NCI-H524 (cell line): ENCODE measurements at regions not wholly inside any gene's neighbourhood (a gene's known extent, or its start where the extent isn't known, plus 50 kb on each side); places are given as distances from the start of the nearest gene placed in this dataset.

Experiments used
- DNase-seq, 2 experiments: peaks; one replicate each; lab custom pipeline; 2025; lab: John Stamatoyannopoulos, UW

DNA sequence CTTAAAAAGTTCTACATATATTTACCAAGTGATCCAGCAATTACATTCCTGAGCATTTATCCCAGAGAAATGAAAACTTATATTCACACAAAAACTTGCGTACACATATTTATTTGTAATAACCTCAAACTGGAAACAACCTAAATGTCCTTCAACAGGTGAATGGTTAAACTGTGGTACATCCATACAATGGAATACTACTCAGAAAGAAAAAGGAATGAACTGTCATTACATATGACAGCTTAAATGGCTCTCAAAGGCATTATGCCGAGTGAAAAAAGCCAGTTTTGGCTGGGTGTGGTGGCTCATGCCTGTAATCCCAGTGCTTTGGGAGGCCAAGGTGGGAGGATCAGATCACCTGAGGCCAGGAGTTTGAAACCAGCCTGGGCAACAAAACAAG lies 79.1 kb upstream of the DYNC1I2 start:
- DNase-seq: no peak

DNA sequence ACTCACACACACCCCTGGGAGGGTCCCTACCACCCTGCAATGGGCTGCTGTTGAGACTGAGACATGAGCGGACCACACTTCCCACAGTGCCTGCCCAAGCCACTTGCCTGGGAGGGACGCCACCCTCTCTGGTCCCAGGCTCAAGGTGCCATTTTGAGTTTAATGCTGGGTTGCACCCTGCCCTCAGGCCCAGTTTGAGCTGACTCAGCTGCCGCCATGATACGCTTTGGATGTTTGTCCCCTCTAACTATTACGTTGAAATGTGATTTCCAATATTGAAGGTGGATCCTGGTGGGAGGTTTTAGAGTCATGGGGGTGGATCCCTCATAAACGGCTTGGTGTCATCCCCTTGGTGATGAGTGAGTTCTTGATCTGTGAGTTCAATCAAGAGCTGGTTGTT lies 76.4 kb upstream of the DYNC1I2 start:
- DNase-seq: no peak

DNA sequence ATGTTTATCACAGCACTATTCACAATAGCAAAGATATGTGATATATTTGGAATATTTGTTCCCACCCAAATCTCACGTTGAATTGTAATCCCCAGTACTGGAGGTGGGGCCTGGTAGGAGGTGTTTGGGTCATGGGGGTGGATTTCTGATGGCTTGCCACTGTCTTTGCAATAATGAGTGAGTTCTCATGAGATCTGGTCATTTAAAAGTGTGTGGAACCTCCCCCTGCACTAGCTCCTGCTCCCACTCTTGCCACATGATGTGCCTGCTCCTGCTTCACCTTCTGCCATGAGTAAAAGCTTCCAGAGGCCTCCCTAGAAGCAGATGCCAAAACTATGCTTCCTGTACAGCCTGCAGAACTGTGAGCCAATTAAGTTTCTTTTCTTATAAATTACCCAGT lies 72.2 kb upstream of the DYNC1I2 start:
- DNase-seq: no peak

DNA sequence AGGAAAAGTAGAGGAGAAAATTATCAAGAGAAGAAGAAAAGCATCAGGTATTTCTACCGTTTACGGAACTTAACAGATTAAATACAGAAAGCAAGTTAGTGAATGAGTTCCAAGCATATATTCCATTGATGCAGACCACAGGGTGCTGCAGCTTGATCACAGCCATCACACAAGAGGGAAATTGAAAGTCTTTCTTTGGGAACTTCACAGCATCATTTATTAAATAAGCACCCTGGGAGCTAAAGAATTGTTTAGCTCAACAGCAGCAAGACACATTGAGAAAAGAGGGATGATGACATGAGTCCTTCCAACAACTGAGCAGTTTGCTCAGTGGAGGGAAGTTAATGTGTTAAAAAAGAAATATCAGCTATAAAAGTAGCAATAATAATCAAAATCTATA lies 69.3 kb upstream of the DYNC1I2 start:
- no peak for DNase-seq

DNA sequence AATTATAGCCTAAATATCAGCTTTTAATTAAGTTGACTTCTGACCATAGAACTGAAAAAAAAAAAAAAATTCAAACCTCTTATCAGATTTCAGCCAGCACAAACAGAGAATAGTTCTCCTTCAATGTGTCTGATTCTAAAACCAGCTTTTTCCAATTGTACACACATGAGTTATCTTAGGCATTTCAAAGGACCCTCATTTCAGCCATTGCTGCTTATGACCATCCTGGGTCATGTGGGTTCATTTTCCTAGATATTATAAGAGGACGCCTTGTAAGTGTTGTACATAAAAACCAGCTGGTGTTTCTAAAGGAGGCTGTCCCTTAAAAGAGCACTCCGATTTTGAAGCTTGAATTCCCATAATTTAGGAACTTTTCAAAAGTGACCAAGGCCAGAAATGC lies 62.3 kb upstream of the DYNC1I2 start:
- no peak for DNase-seq

DNA sequence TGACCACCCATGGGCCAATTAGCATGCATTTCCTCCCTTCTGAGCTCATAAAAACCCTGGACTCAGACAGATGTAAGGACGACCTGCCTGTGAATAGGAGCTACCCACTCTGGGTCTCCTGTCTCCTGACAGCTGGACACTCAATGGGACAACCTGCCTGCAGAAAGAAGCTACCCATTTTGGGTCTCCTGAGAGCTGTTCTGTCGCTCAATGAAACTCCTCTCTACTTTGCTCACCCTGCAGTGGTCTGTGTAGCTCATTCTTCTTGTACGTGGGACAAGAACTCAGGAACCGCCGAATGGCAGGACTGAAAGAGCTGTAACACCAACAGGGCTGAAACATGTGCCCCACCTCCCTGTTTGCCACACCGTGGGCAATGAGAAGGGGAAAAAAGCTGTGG lies 60.3 kb upstream of the DYNC1I2 start:
- DNase-seq: no peak

DNA sequence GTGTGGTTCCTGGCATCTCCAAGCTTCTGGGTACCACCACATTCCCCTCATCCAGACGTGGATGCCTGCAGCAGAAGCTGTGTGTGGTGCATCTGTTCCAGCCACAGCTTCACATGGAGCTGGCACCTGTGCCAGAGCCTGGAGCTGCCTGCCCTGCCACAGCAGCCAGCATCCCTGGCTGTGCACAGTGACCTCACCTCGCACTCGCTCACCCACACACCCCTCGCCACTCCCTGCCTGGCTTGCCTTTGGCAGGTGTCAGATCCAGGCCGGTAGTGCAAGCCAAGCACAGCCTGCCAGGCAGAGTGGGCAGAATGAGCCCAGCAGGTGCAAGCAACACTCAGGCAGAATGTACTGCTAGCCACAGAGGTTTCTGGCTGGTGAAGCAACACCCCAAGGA lies 59.9 kb upstream of the DYNC1I2 start:
- DNase-seq: no peak

DNA sequence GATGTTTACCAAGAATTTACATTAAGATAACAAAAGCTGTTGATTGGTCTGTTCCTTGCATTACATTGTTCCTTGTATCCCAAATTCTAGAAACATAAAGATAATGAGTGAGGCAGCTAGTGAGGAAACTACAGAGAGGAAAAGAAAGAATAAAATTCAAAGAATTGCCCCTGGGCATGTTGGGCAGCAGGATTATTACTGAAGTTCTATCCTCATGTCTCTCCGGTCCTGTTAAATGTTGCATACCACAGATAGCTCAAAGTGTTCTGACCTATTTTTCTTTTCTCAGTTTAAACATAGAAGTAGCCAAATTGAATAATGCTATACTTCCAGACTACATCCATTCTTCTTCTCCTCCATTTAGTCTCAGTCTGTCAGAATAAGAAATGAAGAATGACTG lies 58.2 kb upstream of the DYNC1I2 start:
- DNase-seq: no peak

DNA sequence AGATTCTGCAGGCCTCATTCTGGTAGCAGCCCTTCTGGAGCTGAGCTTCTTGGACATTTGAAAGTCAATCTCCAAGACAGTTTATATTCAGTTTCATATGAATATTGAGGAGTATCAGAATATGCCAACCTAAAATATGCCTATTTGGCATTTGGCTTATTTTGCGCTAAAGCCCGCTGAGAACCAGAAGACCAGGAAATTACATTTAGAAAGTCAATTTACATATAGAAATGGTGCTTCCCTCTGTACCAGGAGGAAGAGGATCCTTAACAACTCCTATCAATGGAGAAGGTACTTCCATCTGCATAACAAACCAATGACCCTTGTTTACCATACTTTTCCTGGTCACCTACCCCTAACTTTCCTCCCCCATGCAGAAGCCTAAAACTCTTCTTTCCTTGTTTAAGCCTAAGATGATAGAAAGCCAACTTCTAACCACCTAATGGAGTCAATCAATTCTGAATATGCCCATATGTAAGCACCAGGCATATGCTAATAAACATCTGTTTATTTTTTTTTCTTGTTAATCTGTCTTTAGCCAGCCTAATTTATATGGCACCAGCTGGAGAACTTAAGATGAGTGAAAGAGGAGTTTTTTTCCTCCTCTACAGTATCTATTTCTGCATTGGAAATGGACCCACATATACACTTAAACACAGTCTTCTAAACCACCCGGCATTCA lies 57.0 kb upstream of the DYNC1I2 start:
- DNase-seq: peak in 1 of 2 experiments; percentile 8

DNA sequence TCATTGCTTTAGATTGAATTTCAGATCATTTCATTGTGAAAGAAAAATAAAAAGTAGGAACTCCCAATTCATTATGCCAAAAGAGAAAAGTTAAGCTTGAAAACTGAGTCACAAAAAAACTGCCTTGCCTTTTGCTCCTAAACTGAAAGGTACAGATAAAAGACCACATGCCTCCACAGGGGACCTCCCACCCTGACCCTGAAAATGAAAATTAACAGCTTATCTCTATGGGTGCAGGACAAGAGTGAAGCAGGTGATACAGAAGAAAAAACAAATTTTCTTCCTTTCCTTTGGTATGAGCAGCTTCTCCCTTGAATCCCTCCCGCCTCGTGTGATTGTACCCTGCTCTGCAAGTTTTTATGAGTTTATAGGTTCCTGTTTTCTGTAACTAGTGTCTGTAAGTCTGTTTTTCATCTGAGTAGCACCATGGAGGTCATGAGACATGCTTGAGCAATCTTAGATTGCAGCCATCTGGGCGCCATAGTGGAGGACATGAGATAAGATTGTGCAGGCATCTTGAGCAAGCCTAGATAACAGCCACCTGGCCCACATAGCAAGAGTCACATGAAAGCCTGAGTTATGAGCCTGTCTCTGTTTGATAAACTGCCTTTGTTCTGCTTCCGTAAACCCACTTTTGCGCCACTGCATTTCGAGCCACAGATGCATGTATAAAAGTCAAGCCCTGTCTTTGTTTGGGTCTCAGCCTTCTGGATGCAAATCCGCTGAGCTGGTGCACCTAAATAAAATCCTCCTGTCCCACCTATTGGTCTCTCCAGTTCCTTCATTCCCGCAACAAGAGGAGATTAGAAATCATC lies 56.2 kb upstream of the DYNC1I2 start:
- DNase-seq: no peak
